Cardiac fibroblast (primary cell): ENCODE measurements at regions not wholly inside any gene's neighbourhood (a gene's known extent, or its start where the extent isn't known, plus 50 kb on each side); places are given as distances from the start of the nearest gene placed in this dataset.
"Not testable (repeated sequence)": the region's sequence is repeated elsewhere in the genome, so short reads cannot be mapped to it uniquely, and the experiment has no call there.

Experiments used
- DNase-seq, 2 donors: peaks; one replicate each; pipeline versions ENCODE4 v3.0.0 to v3.0.0-alpha.2; 2010; ENCODE audit warnings: low read depth in 2 of 2
- H3K4me3 ChIP-seq, 2 donors: replicated peaks in 1 of 2; 1 replicate in 1 of 2; 2 replicates in 1 of 2; pipeline ENCODE4 v1.5.1; 2011; ENCODE audit warnings: low read depth in 2 of 2, low read length in 2 of 2, mild to moderate bottlenecking in 2 of 2, moderate library complexity in 1 of 2
- TF ChIP-seq, protein P1 (sequence below): IDR thresholded peaks from one replicate; pipeline ENCODE4 v1.5.1; 2011; ENCODE audit warnings: low read depth, mild to moderate bottlenecking, low read length, inconsistent platforms

DNA sequence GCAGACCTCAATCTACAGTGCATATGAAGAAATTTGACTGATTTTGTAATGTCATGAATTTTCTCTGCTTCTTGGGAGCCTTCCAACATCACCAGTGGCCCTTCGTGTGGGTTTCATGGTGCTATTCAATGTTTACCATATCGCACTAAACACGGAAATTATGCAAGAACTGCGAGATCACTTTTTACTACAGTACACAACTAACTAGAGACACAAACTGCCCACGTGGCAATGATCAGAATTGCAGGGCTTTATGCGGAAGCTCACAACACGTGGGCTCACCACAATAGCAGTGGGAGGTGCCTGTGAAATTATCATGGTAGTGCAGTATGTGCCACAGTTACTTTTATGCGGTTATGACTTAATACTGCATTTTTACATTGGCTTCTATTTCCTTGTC lies 449.7 kb upstream of the KLF6 start:
- peak in 1 of 2 donors; percentile 78 for DNase-seq
- H3K4me3 ChIP-seq: no peak overlapping the region
- TF ChIP-seq, protein P1, sequence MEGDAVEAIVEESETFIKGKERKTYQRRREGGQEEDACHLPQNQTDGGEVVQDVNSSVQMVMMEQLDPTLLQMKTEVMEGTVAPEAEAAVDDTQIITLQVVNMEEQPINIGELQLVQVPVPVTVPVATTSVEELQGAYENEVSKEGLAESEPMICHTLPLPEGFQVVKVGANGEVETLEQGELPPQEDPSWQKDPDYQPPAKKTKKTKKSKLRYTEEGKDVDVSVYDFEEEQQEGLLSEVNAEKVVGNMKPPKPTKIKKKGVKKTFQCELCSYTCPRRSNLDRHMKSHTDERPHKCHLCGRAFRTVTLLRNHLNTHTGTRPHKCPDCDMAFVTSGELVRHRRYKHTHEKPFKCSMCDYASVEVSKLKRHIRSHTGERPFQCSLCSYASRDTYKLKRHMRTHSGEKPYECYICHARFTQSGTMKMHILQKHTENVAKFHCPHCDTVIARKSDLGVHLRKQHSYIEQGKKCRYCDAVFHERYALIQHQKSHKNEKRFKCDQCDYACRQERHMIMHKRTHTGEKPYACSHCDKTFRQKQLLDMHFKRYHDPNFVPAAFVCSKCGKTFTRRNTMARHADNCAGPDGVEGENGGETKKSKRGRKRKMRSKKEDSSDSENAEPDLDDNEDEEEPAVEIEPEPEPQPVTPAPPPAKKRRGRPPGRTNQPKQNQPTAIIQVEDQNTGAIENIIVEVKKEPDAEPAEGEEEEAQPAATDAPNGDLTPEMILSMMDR: peak; percentile 6

DNA sequence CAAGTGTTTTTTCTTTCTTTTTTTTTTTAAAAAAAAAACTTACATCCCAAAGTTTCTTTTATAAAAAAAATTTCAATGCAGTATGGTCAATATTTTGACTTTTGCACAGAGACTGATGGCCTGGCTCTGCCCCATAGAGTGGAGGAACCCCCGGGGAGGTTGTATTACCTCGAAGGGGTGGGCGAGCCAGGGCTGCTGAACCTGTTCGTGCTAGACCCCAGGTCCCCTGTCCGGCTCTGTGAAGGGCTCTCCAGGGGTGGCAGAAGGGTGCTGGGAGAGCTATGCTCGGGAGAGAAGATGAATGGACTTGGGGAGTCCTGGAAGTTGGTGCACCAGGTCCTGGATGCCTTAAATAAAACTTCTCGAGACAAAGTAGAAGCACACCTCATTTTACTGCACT lies 446.4 kb upstream of the KLF6 start:
- DNase-seq: no peak
- TF ChIP-seq, protein P1: no peak
- H3K4me3 ChIP-seq: no peak overlapping the region

DNA sequence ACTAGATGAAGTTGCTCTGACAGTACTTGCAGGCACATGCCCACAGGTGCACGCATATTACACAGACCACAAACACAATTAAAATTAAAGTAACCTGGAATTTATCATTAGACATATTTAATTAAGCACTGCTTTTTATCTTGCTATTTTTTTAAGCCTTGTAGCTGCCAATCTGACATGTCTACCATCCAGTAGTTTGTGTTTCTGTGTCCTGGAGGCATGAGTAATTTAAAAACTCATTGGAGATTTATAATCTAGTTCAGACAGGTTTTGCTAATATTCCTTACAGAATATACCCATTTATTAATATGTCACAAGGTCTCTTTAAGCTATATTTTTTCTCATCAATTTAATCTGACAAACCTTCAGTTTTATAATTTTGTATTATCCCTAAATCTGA lies 445.0 kb upstream of the KLF6 start:
- DNase-seq: no peak

DNA sequence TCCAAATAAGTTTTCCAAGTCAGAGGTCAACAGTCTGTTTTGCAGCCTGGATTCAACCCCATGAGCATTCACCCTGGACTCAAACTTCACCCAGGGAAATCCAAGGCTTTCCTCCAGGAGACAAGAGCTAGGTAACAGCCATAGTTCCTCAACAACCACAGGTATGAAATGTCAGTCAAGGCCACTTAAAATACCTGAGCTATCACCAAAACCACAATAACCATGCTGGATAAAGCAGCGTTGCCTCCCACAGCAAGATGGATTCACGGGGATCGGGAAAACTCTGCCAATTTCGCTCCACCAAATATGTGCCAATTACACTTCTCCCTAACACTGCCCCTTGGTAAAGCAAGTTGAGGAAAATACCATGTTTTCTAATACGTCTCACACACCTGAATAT lies 444.1 kb upstream of the KLF6 start:
- no peak overlapping the region for H3K4me3 ChIP-seq
- TF ChIP-seq, protein P1: no peak
- no peak for DNase-seq

More for the DNA sequence above, 445.0 kb upstream of the KLF6 start:
- no peak overlapping the region for H3K4me3 ChIP-seq
- TF ChIP-seq, protein P1: no peak

DNA sequence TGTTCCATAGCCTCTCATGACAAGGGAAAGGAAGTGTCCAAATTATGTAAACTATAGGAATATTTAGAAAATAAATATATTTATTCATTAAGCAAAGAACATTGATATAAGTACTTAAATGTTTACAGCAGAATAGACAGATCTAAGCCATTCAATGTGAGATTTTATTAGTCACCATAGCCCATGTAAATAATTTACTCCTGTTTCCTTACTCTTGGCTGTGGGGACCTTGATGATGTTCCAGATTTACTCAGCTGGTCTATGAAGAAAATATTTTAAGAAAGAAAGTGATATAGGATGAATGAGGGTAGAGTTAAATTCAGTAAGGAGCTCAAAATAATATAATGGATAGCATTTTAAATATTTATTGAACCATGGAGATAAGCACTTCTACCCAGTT lies 442.6 kb upstream of the KLF6 start:
- no peak overlapping the region for H3K4me3 ChIP-seq
- no peak for DNase-seq
- TF ChIP-seq, protein P1: no peak

DNA sequence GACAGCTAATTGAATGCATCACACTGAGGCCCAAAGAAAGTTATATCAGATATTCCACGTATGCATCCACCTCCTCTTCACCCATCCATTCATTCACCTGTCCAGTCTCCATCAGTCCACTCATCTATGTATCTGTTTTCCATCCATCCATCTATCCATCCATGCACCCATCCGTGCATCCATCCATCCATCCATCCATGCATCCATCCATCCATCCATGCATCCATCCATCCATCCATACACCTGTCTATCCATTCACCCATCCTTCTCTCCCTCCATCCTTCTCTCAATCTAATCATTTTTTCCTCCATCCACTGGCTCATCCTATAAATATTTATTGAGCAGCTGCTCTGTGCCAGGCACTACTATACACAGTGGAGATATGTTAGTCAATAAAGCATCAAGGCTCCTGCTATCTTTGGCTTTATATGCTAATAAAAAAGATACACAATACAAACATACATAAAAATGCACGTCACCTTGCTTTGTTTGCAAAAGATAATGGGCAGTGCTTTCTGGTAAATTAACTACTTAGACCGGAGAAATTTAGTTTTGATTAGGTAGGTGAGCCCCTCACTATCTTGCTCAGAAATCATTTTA lies 442.0 kb upstream of the KLF6 start:
- no peak overlapping the region for H3K4me3 ChIP-seq
- TF ChIP-seq, protein P1: no peak
- no peak for DNase-seq

DNA sequence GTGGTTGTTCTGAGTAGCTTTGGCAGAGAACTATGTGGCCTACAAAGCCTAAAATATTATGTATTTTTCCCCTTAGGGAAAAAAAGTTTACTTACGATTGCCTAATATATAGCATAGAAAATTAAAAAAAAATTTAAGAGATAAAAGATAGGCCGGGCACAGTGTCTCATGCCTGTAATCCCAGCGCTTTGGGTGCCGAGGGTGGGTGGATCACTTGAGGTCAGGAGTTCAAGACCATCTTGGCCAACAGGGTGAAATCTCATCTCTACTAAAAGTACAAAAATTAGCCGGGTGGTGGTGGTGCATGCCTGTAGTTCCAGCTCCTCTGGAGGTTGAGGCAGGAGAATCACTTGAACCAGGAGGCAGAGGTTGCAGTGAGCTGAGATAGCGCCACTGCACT lies 439.2 kb upstream of the KLF6 start:
- no peak overlapping the region for H3K4me3 ChIP-seq
- TF ChIP-seq, protein P1: no peak
- DNase-seq: no peak

DNA sequence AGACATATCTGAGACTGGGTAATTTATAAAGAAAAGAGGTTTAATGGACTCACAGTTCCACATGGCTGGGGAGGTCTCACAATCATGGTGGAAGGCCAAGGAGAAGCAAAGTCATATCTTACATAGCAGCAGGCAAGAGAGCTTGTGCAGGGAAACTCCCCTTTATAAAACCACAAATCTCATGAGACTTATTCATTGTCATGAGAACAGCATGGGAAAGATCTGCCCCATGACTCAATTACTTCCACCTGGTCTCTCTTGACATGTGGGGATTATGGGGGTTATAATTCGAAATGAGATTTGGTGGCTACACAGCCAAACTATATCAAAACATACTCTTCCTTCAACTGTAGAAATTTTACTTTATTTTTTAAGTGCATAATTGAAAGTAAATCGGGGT lies 436.3 kb upstream of the KLF6 start:
- not testable (repeated sequence) for H3K4me3 ChIP-seq
- peak in 1 of 2 donors; percentile 79 for DNase-seq
